ENCODE measurements at regions not wholly inside any gene's neighbourhood (a gene's known extent, or its start where the extent isn't known, plus 50 kb on each side); places are given as distances from the start of the nearest gene placed in this dataset.

DNA sequence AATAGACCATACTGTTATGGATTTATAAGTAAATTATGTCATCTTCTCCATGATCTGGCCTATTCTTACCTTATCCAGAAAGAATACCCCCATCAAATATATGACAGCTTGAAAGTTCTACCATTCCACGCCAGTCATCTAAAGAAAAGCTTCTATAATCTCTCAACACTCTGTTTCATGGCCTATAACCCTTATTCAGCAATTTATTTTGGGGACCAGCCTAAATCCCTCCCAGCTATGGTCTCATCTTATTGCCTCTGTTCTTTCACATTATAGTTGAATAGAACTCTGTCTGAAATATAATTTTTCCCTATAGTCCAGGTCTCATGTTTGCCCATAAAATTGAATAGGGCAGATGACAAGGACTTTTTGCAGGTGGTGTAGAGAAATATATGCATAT lies 2387.6 kb upstream of the WWC1 start:
- Histone ChIP-seq H3K9me1 (replicated peaks; ENCODE audit: control insufficient read depth, extremely low read depth, insufficient read depth, low read length) (no peaks in the 10 kb centered on the region), H3K79me2 (ENCODE audit: control insufficient read depth, insufficient read depth, low read length) (no peaks in the 10 kb centered on the region), H3K27me3 (ENCODE audit: control insufficient read depth in 2 of 2, insufficient read depth in 2 of 2, low read length in 2 of 2) (no peaks in the 10 kb centered on the region), H3K4me2 (ENCODE audit: insufficient read depth, low read length) (no peak overlapping the region), H3K4me1 (ENCODE audit: control insufficient read depth, extremely low read depth, insufficient read depth, low read length) (no peaks in the 10 kb centered on the region), H3K9me3 (replicated peaks; ENCODE audit: control insufficient read depth, insufficient read depth, low read length) (peaks cover 3% of the 10 kb centered on the region), H3K27ac (ENCODE audit: insufficient read depth, low read depth, low read length) (no peak overlapping the region), H4K20me1 (replicated peaks; ENCODE audit: control insufficient read depth, extremely low read depth, insufficient read depth, low read length) (no peaks in the 10 kb centered on the region), H3K36me3 (ENCODE audit: control insufficient read depth in 2 of 2, extremely low read depth in 1 of 2, insufficient read depth in 2 of 2, low read length in 2 of 2) (no peaks in the 10 kb centered on the region), H2AFZ (ENCODE audit: low read depth, low read length) (no peak overlapping the region), H3K9ac (replicated peaks; ENCODE audit: extremely low read depth, insufficient read depth, low read length) (no peak overlapping the region), H3K4me3 (replicated peaks in 1 of 3; ENCODE audit: insufficient read depth in 1 of 3, low read depth in 1 of 3, low read length in 3 of 3) (no peak overlapping the region)
- CTCF ChIA-PET, result no interaction called here
- POLR2A ChIA-PET, result no interaction called here
- dilution Hi-C loops (cut with MboI; ENCODE audit: extremely low pct_ligation_motif_present, low sequenced_read_pairs), result no loop called here
- BruUV-seq (replicated peaks), result no TSS peak
- TF ChIP-seq, protein P1, sequence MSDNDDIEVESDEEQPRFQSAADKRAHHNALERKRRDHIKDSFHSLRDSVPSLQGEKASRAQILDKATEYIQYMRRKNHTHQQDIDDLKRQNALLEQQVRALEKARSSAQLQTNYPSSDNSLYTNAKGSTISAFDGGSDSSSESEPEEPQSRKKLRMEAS (IDR thresholded peaks at IDR 0.05; ENCODE audit: insufficient read depth, insufficient read length), result no peak
- TF ChIP-seq, protein P2, sequence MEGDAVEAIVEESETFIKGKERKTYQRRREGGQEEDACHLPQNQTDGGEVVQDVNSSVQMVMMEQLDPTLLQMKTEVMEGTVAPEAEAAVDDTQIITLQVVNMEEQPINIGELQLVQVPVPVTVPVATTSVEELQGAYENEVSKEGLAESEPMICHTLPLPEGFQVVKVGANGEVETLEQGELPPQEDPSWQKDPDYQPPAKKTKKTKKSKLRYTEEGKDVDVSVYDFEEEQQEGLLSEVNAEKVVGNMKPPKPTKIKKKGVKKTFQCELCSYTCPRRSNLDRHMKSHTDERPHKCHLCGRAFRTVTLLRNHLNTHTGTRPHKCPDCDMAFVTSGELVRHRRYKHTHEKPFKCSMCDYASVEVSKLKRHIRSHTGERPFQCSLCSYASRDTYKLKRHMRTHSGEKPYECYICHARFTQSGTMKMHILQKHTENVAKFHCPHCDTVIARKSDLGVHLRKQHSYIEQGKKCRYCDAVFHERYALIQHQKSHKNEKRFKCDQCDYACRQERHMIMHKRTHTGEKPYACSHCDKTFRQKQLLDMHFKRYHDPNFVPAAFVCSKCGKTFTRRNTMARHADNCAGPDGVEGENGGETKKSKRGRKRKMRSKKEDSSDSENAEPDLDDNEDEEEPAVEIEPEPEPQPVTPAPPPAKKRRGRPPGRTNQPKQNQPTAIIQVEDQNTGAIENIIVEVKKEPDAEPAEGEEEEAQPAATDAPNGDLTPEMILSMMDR (IDR thresholded peaks at IDR 0.05; ENCODE audit: extremely low read depth in 1 of 2, insufficient read depth in 1 of 2, low read depth in 1 of 2, low read length in 2 of 2), result no peak
- TF ChIP-seq POLR2A (IDR thresholded peaks at IDR 0.05; ENCODE audit: low read depth, low read length) (no peak), MYC (IDR thresholded peaks at IDR 0.05; ENCODE audit: low read depth, low read length) (no peak), EZH2 (IDR thresholded peaks at IDR 0.05; ENCODE audit: borderline replicate concordance, low read depth, low read length, severe bottlenecking) (no peak), POLR2AphosphoS5 (IDR thresholded peaks at IDR 0.05; ENCODE audit: insufficient read depth, low read depth, low read length) (no peak), FOS (IDR thresholded peaks at IDR 0.05; ENCODE audit: borderline replicate concordance, insufficient read depth, low read length) (no peak), JUN (IDR thresholded peaks at IDR 0.05; ENCODE audit: borderline replicate concordance, insufficient read depth, insufficient read length, low read depth) (no peak), GATA2 (IDR thresholded peaks at IDR 0.05; ENCODE audit: insufficient read depth, insufficient read length, low read depth, low read length) (no peak)
- no peak for DNase-seq (ENCODE audit: low read depth, low spot score)
- intact Hi-C loops (cut with micrococcal nuclease), result no loop called here
- no peak for FAIRE-seq

Measured in endothelial cell of umbilical vein (primary cell).